Stimulated activated CD4-positive, alpha-beta T cell treated with anti-CD3 and anti-CD28 coated beads, Interleukin-2, amount 100 ng/mL, for 48 hours (primary cell): ENCODE measurements at regions not wholly inside any gene's neighbourhood (a gene's known extent, or its start where the extent isn't known, plus 50 kb on each side); places are given as distances from the start of the nearest gene placed in this dataset.

Source experiments
- DNase-seq, 2 donors: peaks; one replicate each; pipeline ENCODE4 v3.0.0-alpha.2; 2020

DNA sequence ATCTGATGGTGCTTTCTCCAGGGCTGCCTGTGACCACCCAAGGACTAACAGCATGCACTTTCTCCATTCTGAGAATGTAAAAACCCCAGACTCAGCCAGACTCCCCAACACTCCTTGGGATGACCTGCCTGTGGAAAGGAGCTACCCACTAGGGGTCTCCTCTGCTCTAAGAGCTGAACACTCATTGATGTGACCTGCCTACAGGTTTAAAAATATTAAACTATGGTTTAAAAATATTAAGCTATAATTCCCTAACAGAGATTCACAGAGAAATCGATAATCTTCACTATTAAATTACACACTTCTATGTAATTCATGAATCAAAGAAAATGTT lies 696.2 kb upstream of the SLITRK5 start:
- DNase-seq, result no peak

DNA sequence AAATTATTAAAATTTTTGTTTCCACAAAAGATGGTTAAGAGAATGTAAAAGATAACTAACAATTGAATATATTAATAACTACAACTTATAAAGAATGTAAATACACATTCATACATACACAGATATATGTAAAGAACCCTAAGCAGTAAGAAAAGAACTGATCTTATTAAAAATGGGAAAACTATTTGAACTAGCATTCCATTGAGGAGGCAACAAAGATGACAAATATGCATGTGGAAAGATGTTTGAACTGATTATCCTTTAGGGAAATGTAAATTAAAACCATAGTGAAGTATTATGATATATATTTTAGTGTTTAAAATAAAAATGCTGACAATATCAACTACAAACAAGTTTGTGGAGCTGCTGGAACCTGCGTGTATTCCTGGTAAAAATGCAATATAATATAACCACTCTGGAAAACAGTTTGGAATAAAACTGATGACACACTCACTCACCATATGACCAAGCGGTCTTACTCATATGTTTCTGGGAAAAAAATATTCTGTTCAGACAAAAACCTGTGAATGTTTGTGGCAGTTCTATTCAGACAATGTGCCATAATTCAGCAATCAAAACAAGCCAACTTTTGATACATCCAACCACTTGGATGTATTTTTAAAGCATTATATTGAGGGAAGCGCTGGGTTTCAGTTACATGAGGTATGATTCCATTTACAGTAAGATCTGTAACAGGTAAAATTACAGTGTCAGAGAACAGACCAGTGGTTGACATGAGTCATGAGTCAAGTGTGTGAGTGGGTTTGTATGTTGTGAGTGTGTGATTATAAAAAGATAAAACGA lies 694.4 kb upstream of the SLITRK5 start:
- DNase-seq, result no peak

DNA sequence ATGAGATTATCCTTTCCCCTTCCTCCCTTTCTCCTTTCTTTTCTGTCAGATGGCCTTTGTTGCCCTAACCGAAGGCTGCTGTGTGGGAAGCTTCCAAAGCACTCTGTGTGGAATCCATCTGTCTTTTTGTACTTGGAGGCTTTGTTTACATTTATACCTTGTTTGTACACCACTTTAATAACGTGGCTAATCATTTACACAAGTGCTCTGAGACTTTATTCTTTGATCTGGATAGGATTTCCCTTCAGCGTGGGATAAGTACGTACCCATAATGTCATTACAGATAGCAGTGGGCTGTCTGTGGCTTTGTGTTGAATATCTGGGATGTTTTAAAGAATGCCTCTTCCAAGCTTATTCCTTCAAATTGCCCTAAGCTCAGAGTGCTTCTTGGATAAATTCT lies 684.7 kb upstream of the SLITRK5 start:
- DNase-seq, result no peak

DNA sequence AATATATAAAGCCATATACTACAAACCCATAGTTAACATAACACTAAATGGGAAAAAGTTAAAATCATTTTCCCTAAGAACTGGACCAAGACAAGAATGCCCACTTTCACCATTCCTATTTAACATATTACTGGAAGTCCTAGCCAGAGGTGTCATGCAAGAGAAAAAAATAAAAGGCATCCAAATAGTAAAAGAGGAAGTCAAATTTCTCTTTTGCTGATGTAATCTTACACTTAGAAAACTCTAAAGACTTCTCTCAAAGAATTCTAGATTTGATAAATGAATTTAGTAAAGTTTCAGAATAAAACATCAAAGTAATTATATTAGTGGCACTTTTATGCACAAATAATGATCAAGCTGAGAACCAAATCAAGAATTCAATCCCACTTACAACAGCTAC lies 678.9 kb upstream of the SLITRK5 start:
- DNase-seq, result no peak

DNA sequence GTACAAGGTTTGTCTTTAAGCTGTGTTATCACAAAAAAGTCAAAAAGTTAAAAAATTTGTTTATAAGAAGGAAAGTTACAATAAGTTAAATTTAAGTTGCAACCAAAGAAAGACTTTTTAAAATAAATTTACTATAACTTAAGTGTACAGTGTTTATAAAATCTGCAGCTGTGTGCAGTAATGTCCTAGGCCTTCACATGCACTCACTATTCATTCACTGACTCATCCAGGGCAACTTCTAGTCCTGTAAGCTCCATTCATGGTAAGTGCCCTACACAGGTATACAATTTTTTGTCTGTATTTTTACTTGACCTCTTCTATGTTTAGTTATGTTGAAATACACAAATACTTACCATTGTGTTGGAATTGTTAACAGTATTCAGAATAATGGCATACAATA lies 667.9 kb upstream of the SLITRK5 start:
- no peak for DNase-seq

DNA sequence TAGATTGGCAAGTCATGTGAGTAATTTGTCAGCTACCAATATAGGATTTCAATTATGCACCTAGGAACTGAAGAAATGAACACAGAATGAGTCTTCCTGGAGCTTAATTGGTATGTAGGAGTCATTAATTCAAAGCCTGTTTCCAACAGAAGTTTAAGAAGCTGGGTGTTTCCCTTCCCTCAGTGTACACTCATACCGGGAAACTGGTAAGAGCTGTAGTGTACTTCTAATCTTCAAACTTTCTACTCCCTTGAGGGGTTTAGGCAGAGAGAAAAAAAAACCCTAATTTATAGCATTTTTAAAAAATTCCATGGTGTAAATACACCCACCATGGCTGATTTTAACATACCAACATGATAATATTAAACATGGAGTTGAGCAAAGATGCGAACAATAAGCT lies 665.7 kb upstream of the SLITRK5 start:
- DNase-seq, result no peak

DNA sequence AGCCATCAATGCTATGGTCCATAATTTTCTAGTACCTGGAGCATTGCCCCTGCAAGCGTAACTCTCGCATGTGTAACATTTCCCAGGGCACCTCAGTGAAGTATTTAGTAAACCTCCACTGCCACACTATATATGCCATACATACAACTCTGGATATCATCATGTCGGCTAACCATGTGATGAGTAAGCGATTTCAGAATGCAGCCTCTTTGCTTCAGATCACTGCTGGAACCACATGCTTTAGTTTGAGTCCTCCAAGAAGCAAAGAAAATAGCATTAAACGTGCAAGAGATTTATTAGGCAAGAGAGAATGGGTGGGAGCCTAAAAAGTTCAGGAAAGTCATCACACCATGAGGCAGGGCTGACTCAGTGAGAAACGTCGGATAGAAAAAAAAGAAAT lies 635.6 kb upstream of the SLITRK5 start:
- no peak for DNase-seq

DNA sequence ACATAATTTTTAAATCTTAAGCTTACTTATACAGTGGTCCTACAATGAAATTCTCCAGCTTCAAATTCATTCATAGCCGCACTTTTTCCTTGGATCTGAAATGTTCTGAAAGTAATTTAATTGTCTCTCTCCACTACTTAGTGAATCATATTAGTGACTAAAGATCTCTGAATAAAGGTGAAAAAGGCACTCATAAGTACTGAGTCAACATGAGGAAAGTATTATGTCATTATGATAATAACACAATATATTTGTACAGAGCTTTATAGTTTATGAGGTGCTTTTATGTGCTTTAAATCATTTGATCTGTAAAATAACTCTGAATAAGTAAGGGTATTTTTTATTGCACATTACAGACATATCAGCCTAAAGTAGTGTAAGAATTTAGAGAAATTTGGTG lies 628.2 kb upstream of the SLITRK5 start:
- DNase-seq, result no peak

DNA sequence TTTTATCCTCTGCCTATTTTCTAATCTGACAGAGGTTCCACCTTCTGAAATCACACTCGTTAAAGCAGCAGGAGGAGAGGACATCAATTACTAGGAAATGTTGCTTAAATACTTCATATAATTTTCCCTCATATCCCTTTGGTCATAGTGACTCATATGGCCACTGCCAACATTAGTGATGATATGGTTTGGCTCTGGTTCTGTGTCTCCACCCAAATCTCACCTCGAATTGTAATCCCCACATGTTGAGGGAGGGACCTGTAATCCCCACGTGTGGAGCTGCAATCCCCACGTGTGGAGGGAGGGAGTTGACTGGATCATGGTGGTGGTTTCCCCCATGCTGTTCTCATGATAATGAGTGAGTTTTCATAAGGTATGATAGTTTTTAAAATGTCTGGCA lies 618.4 kb upstream of the SLITRK5 start:
- no peak for DNase-seq

DNA sequence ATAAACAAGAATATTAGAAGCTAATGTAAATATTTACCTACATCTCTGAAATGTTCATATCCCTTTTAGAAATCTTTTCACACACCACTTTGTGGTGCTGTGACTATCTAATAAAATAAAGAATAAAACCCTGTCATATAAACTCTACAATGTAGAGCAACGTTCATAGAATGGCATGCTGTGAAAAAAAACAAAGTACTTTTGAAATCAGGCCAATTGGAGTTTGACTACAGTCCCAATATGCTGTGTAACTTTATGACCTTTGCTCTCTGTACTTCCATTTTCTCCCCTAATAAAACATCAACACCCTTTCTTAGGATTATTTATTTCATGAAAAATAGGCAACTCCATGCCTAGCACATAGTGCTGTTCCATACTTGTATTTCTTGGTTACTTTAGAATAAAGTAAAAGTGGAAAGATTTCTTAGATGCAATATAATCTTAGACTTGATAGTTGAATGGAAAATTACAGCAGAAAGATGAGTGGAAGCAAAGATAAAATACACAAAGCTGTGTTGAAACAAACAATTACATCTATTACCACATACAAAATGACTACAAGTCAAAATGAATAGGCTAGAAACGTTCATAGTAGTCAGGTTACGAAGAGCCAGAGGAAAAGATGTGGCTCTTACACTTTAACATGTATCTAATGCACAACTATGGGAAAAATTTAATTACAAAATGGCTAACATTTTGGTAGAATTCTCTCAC lies 613.2 kb upstream of the SLITRK5 start:
- DNase-seq, result no peak

DNA sequence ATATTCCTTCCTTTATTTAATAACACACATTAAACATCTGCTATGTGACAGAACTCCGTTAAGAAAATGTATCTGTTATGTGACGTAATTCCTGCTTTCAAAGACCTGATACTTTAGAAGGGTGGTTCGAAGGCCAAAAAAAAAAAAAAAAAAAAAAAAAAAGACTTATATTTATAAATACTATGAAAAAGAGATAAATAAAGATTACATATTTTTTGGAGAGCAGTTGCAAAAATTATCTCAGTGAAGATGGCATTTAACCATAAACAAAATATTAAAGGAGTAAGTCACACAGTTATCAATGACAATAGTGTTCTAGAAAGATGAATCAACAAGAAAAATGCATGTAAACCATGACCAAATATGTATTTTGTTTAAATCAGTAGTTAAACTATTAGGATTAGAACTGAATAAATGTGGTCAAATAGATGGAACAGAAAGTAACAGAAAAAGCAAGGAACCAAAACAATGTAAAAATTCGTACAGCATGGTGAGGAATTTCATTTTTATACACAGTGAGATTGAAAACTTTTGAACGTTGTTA lies 612.3 kb upstream of the SLITRK5 start:
- no peak for DNase-seq

DNA sequence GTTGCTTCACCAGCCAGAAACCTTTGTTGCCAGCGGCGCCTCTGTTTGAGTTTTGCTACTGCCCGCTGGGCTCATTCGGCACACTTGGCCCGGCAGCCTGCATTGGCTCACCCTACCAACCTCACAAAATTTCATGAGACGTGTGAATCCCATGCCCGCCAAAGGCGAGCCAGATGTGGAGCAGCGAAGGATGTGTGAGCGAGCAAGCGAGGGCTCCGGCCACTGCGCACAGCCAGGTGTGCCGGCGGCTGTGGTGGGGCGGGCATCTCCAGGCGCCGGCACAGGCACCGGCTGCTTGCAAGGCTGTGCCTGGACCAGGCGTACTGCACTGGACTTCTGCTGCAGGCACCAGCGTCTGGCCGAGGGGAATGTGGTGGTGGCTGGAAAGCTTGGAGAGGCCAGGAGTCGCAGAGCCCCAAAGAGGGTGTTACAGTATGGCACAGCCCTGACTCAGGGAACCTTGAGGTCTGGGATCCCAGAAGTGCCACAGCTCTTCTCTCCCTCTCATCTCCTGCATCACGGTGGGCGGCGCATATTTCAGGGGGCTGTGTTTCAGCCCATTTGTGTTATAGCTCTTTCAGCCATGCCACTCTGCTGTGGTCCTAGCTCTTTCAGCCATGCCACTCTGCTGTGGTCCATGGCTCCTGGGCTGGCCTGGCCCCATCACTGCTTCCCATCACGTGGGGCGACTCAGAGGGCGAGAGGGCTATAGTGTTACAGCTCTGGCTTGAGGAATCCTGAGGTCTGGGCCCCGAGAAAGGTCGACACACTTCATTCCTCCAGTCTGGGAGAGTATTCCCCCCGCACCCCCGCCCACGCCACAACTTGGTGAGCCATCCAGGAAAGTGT lies 592.0 kb upstream of the SLITRK5 start:
- DNase-seq, result no peak

DNA sequence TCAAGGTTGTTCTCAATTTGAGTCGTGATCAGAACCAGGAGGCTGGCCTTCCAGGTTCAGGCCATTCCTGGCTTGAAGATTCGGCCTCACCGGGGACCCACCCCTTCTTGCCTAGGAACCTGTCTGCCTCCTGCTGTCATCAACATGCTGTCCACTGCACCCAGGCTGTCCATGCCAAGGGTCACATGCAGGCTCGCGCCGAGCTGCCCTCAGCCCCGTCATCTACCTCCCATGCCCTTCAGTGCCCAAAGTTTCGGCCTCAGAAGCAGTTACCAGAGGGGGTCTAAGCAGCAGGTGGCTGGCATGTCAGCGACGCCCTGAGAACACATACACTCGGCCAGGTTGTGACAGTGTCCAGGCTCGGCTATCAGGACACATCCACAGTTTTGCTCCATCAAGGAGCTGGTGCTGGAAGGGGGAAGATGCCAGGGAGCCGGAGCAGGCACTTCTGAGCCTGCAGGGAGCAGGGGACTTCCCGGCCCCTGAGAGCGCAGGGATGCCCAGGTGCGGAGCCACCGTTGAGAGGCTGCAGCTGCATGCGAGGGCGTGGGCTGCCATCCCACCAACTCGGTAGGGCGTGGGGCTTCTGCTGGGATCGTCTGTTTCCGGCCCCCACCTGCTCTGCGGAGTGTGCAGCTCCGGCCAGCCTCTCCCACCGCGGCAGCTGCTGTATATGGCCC lies 590.9 kb upstream of the SLITRK5 start:
- DNase-seq, result no peak

DNA sequence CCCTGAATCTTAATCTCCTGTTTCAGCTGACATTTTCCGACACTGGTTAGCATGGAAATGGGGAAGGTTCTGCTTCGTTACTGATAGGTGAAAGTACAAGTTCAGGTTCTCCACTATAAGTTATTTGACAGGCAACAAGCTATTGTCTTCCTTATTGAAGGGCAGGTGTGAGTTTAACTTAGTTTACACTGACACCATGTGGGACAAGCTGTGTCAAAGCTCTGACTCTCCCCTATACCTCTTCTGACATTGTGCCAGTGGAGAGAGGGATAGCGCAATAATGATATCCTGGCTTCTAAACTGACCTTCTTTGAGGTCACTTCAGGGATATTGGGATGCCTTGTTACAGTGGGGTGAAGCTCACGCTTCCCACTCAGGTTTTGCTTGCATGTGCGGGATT lies 587.0 kb upstream of the SLITRK5 start:
- DNase-seq, result no peak

DNA sequence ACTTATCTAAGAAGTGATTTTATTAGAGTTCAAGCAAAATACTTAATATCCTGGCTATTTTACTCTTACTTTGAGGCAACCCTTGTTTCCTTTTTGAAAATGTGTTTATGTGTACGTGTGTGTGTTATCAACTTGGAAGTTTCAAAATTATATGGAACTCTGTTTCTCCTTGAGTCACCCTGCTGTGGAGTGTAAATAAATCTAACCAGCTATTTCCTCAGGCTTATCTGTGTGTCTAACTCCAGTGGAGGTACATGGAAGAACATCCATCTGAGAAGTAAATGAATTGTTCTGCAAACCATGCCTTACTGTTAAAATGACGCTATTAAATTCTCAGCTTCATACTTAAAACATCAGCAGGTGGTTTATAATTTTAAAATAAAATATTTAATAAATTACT lies 583.4 kb upstream of the SLITRK5 start:
- no peak for DNase-seq

DNA sequence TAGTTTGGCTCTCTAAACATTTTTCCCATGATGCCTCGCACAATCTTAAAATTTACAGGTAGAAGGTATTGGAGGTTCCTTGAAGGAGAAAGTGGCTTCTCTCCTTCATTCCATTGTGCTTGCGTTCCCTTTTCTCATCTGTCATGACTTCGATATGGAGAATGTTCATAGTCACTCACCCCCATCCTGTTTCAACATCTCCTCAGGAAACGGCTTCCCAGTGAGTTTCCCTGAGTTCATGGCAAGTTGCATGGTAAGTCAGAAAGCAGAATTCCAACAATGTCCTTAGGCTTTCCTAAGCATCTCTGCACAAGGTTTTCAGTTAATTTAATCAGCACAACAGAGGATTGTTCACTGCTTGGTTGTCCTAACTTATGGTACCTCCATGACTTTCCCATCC lies 581.8 kb upstream of the SLITRK5 start:
- DNase-seq, result no peak

DNA sequence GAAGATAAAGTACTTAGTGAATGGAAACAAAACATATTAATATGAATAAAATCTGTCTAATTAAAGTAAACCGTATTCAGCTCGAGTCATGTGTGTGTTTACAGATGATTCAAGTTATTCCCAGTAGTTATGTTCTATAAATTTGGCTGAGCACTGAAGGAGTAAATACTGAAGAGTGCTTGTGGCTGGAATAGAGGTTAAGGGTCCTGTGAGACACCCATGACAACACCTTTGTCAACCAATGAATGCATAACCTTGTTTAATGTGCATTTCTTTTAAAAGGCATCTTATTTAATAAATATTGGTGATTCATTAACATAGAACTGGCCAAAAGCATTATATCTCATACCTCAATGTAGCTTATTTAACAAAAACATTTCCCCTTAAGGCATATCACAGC lies 577.8 kb upstream of the SLITRK5 start:
- DNase-seq, result no peak

DNA sequence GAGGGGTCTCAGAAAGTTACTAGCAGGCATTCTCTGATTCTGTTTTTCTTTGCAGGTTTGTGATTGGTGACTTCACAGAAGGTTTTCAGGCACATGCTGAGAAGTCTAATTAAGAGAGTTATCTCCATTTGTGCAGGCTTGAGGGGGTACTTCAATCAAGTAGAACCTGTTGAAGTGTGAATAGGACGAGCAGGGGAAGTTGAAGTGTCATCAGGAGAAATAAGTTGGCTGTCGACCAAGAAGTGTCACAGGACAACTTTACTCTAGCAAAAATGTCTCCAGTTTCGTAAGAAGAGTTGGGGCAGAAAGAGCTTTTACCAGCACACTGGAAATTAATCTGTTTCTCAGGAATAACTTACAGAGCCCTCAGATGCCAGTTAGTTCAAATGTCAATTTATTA lies 576.5 kb upstream of the SLITRK5 start:
- no peak for DNase-seq

DNA sequence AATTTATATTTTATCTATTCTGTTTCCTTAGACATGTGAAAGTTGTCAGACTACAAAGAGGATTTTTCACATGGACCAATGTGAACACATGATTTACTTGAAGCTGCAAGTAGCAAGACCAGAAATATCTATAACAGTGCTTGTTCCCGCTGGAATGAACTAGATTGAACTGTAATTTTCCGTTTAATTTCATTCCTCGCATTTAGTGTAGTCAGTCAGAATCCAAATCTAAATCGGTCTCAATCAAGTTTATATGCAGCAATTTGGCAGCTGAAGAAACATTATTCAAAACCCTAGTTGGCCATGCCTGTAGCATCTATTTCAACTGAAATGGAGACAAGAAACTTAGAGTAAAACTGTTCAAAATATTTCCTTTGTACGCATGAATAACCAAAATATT lies 570.7 kb upstream of the SLITRK5 start:
- DNase-seq, result no peak

DNA sequence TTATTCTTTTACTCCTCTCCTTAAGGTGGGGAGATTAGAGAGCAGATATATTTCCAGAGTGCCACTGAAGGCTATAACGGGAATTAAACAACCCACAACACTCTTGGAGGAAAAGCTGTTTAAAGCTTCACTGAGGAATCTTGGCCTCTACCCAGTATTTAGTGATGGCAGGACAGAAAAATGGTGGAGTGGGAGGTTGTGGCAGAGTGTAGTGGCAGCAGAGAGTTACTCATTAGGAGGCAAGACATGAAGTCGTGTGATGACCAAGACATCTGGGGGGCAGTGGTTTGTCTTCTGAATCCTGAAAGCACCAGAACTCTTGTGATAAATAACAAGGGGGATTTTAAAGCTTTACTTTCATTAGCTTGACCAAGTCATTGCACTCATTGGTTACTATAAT lies 563.5 kb upstream of the SLITRK5 start:
- no peak for DNase-seq

DNA sequence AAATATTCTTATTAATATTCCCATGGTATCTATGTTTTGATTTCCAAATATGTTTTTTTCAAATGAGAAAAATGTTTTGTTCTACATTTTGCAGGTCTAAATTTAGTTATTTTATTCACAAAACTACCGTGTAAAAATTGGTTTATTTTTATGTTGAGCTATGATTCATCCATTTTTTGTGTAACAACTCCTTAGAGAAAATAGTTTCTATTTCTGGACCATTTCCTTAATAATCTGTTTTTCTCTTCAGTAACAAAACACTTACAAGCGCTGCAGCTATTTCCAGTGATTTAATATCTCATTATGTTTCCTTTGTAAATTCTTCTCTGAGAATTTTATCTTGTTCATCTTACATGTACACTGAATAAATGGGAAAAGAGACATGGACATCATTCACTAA lies 550.7 kb upstream of the SLITRK5 start:
- DNase-seq, result no peak

DNA sequence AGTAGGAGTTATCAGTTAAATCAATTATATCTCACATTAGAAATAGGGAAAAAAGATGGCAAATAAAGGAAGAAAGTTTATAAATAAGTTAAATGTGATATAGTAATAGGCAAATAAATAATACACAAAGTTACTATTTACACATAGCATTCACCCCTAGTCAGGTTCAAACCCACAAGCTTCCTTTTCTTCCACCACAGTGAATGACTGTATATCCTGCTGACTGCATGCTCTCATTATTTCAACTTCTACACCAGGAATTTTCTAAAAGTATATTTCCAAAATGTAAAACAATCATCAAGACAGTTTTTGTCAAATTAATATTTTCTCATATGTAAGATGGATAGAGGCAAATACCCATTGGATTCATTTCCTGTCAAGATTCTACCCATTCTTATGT lies 548.6 kb upstream of the SLITRK5 start:
- no peak for DNase-seq
